VCaP (cell line): ENCODE measurements at regions not wholly inside any gene's neighbourhood (a gene's known extent, or its start where the extent isn't known, plus 50 kb on each side); places are given as distances from the start of the nearest gene placed in this dataset.

Experiments used
- H3K27ac ChIP-seq: fragments of 450-650 bp; 2 replicates; pipeline ENCODE4 v1.5.1; 2017
- CTCF ChIP-seq: fragments of 450-650 bp; conservative IDR thresholded peaks from 2 replicates; pipeline ENCODE4 v1.5.1; 2017; ENCODE audit warnings: mild to moderate bottlenecking, moderate library complexity

- H3K27ac ChIP-seq, result no peak overlapping the region
- no peak for TF ChIP-seq CTCF
Observed at GRCh38 chr13:97695684-97696083, 257.8 kb upstream of the IPO5 start.

GRCh38 chr13:97696921-97697320 lies 256.6 kb upstream of the IPO5 start:
- no peak overlapping the region for H3K27ac ChIP-seq

GRCh38 chr13:97700306-97700848 lies 253.1 kb upstream of the IPO5 start:
- H3K27ac ChIP-seq, result no peak overlapping the region
- no peak for TF ChIP-seq CTCF

More at GRCh38 chr13:97696921-97697320, 256.6 kb upstream of the IPO5 start:
- TF ChIP-seq CTCF, result no peak

- TF ChIP-seq CTCF, result no peak
- H3K27ac ChIP-seq, result no peak overlapping the region
Observed at GRCh38 chr13:97702614-97703013, 250.9 kb upstream of the IPO5 start.

GRCh38 chr13:97710797-97711196 lies 242.7 kb upstream of the IPO5 start:
- no peak for TF ChIP-seq CTCF
- no peak overlapping the region for H3K27ac ChIP-seq

- H3K27ac ChIP-seq, result no peak overlapping the region
- TF ChIP-seq CTCF, result no peak
Observed at GRCh38 chr13:97712770-97713169, 240.7 kb upstream of the IPO5 start.

GRCh38 chr13:97715763-97716162 lies 237.7 kb upstream of the IPO5 start:
- TF ChIP-seq CTCF, result no peak

More at GRCh38 chr13:97715763-97716162, 237.7 kb upstream of the IPO5 start:
- no peak overlapping the region for H3K27ac ChIP-seq
